ENCODE measurements at regions not wholly inside any gene's neighbourhood (a gene's known extent, or its start where the extent isn't known, plus 50 kb on each side); places are given as distances from the start of the nearest gene placed in this dataset.

GRCh38 chr2:176873403-176873802, 339.2 kb upstream of the HNRNPA3 start:
- Histone ChIP-seq H2AFZ (ENCODE audit: low read length) (no peak overlapping the region), H3K9me3 (ENCODE audit: low read length) (peaks cover 9% of the 10 kb centered on the region), H3K79me2 (ENCODE audit: insufficient read depth, low read length) (no peaks in the 10 kb centered on the region), H3K4me1 (ENCODE audit: insufficient read depth, low read length) (no peaks in the 10 kb centered on the region), H3K27me3 (ENCODE audit: control insufficient read depth in 1 of 2, insufficient read depth in 2 of 2, low read length in 2 of 2) (no peaks in the 10 kb centered on the region), H4K20me1 (ENCODE audit: insufficient read depth, low read length) (no peaks in the 10 kb centered on the region), H3K27ac (ENCODE audit: extremely low read length, insufficient read depth, low read length) (no peak overlapping the region), H3K36me3 (replicated peaks in 1 of 2; ENCODE audit: control insufficient read depth in 1 of 2, insufficient read depth in 2 of 2, low read length in 2 of 2) (no peaks in the 10 kb centered on the region), H3K4me2 (ENCODE audit: low read depth, low read length) (no peak overlapping the region), H3K9ac (ENCODE audit: insufficient read depth, low read depth, low read length) (no peak overlapping the region), H3K4me3 (replicated peaks in 1 of 3; ENCODE audit: insufficient read depth in 1 of 3, low read depth in 2 of 3, low read length in 3 of 3) (no peak overlapping the region)
- TF ChIP-seq ARID5B (CRISPR knock-in tag; IDR thresholded peaks at IDR 0.05) = no peak
- 4% methylated on average over 4 of the region's 4 CpGs for WGBS (ENCODE audit: low lambda C conversion rate)
- no peak for DNase-seq (ENCODE audit: low spot score)
- ChIA-PET POLR2A (no interaction called here), CTCF (ENCODE audit: low intra/inter-chr PET ratio, low total read pairs) (no interaction called here)
- BruUV-seq (replicated peaks) = no TSS peak
- intact Hi-C loops (cut with micrococcal nuclease; ENCODE audit: unreplicated experiment) = no loop called here
- in situ Hi-C loops (cut with HindIII; ENCODE audit: extremely low pct_ligation_motif_present, low pct_unique_long_range_greater_than_20kb) = no loop called here
- no peak for ATAC-seq
- FAIRE-seq = no peak

DNA sequence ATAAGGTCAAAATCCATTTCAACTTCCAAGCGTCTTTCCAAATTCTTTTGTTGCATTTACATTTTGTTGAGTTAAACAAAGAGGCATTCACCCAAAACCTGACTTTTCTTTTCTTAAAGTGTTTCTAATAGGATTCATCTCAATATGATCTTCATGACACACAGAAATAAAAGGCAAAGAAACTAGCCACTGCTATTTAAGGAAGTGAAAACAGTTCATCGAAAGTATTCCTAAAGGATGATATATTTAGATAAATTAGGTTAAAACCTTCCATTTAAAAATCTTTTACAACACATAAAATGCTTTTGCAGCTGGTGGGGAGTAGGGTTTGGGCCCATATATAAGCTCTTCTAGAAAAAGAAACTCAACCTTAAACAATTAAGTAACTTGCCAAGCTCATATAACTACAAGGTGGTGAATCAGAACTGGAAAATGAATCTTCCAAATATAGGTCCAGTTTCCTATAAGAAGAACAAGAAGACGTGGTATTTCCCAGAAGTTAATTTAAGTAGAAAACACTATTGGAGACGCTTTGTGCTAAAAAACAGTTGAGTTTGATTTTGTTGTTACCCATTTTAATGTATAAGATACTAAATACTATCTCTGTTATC, 336.0 kb upstream of the HNRNPA3 start:
- Histone ChIP-seq H4K20me1 (ENCODE audit: insufficient read depth, low read length) (no peaks in the 10 kb centered on the region), H3K27ac (ENCODE audit: extremely low read length, insufficient read depth, low read length) (no peak overlapping the region), H3K9ac (ENCODE audit: insufficient read depth, low read depth, low read length) (no peak overlapping the region), H3K79me2 (ENCODE audit: insufficient read depth, low read length) (no peaks in the 10 kb centered on the region), H3K27me3 (ENCODE audit: control insufficient read depth in 1 of 2, insufficient read depth in 2 of 2, low read length in 2 of 2) (no peaks in the 10 kb centered on the region), H2AFZ (ENCODE audit: low read length) (no peak overlapping the region), H3K36me3 (replicated peaks in 1 of 2; ENCODE audit: control insufficient read depth in 1 of 2, insufficient read depth in 2 of 2, low read length in 2 of 2) (no peaks in the 10 kb centered on the region), H3K4me3 (replicated peaks in 1 of 3; ENCODE audit: insufficient read depth in 1 of 3, low read depth in 2 of 3, low read length in 3 of 3) (no peak overlapping the region), H3K4me1 (ENCODE audit: insufficient read depth, low read length) (no peaks in the 10 kb centered on the region), H3K4me2 (ENCODE audit: low read depth, low read length) (no peak overlapping the region), H3K9me3 (ENCODE audit: low read length) (no peaks in the 10 kb centered on the region)
- BruUV-seq (replicated peaks) = no TSS peak
- intact Hi-C loops (cut with micrococcal nuclease; ENCODE audit: unreplicated experiment) = no loop called here
- 1% methylated on average over 4 of the region's 4 CpGs for WGBS (ENCODE audit: low lambda C conversion rate)
- FAIRE-seq (no peak), ATAC-seq (no peak), DNase-seq (ENCODE audit: low spot score) (no peak)
- in situ Hi-C loops (cut with HindIII; ENCODE audit: extremely low pct_ligation_motif_present, low pct_unique_long_range_greater_than_20kb) = no loop called here
- TF ChIP-seq GATAD1 (CRISPR knock-in tag; IDR thresholded peaks at IDR 0.05) (no peak), ZNF644 (CRISPR knock-in tag; IDR thresholded peaks at IDR 0.05; ENCODE audit: low read depth) (no peak), SMAD3 (CRISPR knock-in tag; IDR thresholded peaks at IDR 0.05) (no peak), ZMAT3 (CRISPR knock-in tag; conservative IDR thresholded peaks at IDR 0.05) (no peak), RBAK (CRISPR knock-in tag; IDR thresholded peaks at IDR 0.05) (no peak)
- TF ChIP-seq, protein P1, sequence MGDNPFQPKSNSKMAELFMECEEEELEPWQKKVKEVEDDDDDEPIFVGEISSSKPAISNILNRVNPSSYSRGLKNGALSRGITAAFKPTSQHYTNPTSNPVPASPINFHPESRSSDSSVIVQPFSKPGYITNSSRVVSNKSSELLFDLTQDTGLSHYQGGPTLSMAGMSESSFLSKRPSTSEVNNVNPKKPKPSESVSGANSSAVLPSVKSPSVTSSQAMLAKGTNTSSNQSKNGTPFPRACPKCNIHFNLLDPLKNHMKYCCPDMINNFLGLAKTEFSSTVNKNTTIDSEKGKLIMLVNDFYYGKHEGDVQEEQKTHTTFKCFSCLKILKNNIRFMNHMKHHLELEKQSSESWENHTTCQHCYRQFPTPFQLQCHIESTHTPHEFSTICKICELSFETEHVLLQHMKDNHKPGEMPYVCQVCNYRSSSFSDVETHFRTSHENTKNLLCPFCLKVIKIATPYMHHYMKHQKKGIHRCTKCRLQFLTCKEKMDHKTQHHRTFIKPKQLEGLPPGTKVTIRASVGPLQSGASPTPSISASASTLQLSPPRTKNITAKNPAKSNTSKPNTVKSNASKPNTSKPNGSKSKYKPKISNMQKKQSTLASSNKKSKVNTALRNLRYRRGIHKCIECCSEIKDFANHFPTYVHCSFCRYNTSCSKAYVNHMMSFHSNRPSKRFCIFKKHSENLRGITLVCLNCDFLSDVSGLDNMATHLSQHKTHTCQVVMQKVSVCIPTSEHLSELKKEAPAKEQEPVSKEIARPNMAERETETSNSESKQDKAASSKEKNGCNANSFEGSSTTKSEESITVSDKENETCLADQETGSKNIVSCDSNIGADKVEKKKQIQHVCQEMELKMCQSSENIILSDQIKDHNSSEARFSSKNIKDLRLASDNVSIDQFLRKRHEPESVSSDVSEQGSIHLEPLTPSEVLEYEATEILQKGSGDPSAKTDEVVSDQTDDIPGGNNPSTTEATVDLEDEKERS (CRISPR knock-in tag; IDR thresholded peaks at IDR 0.05) = no peak
- POLR2A ChIA-PET = no interaction called here
- CTCF ChIA-PET (ENCODE audit: low intra/inter-chr PET ratio, low total read pairs) = no interaction called here

Measured in HepG2 (cell line).